Activated T-helper 17 cell treated with anti-CD3 and anti-CD28 coated beads, Interleukin-2, amount 50 U/mL, for 72 hours (primary cell): ENCODE measurements at regions not wholly inside any gene's neighbourhood (a gene's known extent, or its start where the extent isn't known, plus 50 kb on each side); places are given as distances from the start of the nearest gene placed in this dataset.
A peak's percentile ranks its signal among the peaks of the same experiment; 100 is the strongest.
"Not testable (repeated sequence)": the region's sequence is repeated elsewhere in the genome, so short reads cannot be mapped to it uniquely, and the experiment has no call there.

Experiments
- ATAC-seq: fragments of 150-1000 bp; cut with Tn5 transposase; replicated peaks from 2 replicates; pipeline ENCODE4 v1.10.0; 2021; ENCODE audit warnings: mild to moderate bottlenecking, moderate library complexity
- H3K27ac Mint-ChIP-seq: one replicate; pipeline ENCODE4 v1.8.0; 2022; ENCODE audit warnings: mixed read lengths
- H3K27me3 Mint-ChIP-seq: one replicate; pipeline ENCODE4 v1.8.0; 2022; ENCODE audit warnings: mixed read lengths
- H3K36me3 Mint-ChIP-seq: one replicate; pipeline ENCODE4 v1.8.0; 2022; ENCODE audit warnings: low read depth, mild to moderate bottlenecking, mixed read lengths
- H3K4me1 Mint-ChIP-seq: one replicate; pipeline ENCODE4 v1.8.0; 2022; ENCODE audit warnings: mixed read lengths
- H3K4me3 Mint-ChIP-seq: one replicate; pipeline ENCODE4 v1.8.0; 2022; ENCODE audit warnings: mild to moderate bottlenecking, mixed read lengths
- H3K9me3 Mint-ChIP-seq: one replicate; pipeline ENCODE4 v1.8.0; 2022; ENCODE audit warnings: mixed read lengths

GRCh38 chr20:52035498-52035897 lies 156.1 kb downstream of the ZFP64 start:
- no peak for ATAC-seq
- Mint-ChIP-seq H3K27ac (no peak overlapping the region), H3K4me1 (peaks cover 9% of the 10 kb centered on the region), H3K36me3 (no peaks in the 10 kb centered on the region), H3K4me3 (no peak overlapping the region), H3K27me3 (no peaks in the 10 kb centered on the region), H3K9me3 (no peaks in the 10 kb centered on the region)

- Mint-ChIP-seq H3K36me3 (no peaks in the 10 kb centered on the region), H3K27ac (no peak overlapping the region)
- ATAC-seq: no peak
Measured at GRCh38 chr20:52034581-52034980, 157.0 kb downstream of the ZFP64 start.

GRCh38 chr20:52033313-52033712 lies 158.3 kb downstream of the ZFP64 start:
- Mint-ChIP-seq H3K27ac (no peak overlapping the region), H3K27me3 (no peaks in the 10 kb centered on the region), H3K36me3 (no peaks in the 10 kb centered on the region), H3K4me1 (peaks cover 9% of the 10 kb centered on the region), H3K4me3 (no peak overlapping the region), H3K9me3 (no peaks in the 10 kb centered on the region)
- ATAC-seq: no peak

More at GRCh38 chr20:52034581-52034980, 157.0 kb downstream of the ZFP64 start:
- peaks cover 9% of the 10 kb centered on the region for H3K4me1 Mint-ChIP-seq
- no peaks in the 10 kb centered on the region for H3K27me3 Mint-ChIP-seq
- no peak overlapping the region for H3K4me3 Mint-ChIP-seq
- no peaks in the 10 kb centered on the region for H3K9me3 Mint-ChIP-seq

DNA sequence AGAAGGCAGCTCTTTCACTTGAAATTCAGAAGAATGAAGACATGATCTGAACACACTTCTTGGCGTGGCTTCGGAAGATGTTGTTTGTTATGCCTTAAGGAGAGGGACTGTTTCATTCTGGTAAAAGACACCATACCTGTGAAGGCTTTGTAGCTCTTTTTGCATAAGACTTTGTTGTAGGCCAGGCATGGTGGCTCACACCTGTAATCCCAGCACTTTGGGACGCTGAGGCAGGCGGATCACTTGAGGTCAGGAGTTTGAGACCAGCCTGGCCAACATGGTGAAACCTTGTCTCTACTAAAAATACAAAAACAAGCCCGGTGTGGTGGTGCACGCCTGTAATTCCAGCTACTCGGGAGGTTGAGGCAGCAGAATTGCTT lies 159.3 kb downstream of the ZFP64 start:
- not testable (repeated sequence) for H3K27me3 Mint-ChIP-seq, H3K4me1 Mint-ChIP-seq, ATAC-seq, H3K9me3 Mint-ChIP-seq, H3K36me3 Mint-ChIP-seq
- peak overlapping the region; percentile 21 for H3K27ac Mint-ChIP-seq
- H3K4me3 Mint-ChIP-seq: peak overlapping the region; percentile 34

- H3K27ac Mint-ChIP-seq: peak overlapping the region; percentile 21
Measured at GRCh38 chr20:52031563-52032303, 159.8 kb downstream of the ZFP64 start.

GRCh38 chr20:52031206-52031562 lies 160.4 kb downstream of the ZFP64 start:
- Mint-ChIP-seq H3K27ac (peak overlapping the region; percentile 21), H3K27me3 (no peaks in the 10 kb centered on the region), H3K36me3 (no peaks in the 10 kb centered on the region), H3K9me3 (no peaks in the 10 kb centered on the region), H3K4me3 (peak overlapping the region; percentile 34), H3K4me1 (peaks cover 9% of the 10 kb centered on the region)
- no peak for ATAC-seq

More at GRCh38 chr20:52031563-52032303, 159.8 kb downstream of the ZFP64 start:
- Mint-ChIP-seq H3K4me3 (peak overlapping the region; percentile 34), H3K36me3 (no peaks in the 10 kb centered on the region), H3K4me1 (peaks cover 9% of the 10 kb centered on the region), H3K9me3 (no peaks in the 10 kb centered on the region), H3K27me3 (no peaks in the 10 kb centered on the region)
- ATAC-seq: peak; percentile 78

DNA sequence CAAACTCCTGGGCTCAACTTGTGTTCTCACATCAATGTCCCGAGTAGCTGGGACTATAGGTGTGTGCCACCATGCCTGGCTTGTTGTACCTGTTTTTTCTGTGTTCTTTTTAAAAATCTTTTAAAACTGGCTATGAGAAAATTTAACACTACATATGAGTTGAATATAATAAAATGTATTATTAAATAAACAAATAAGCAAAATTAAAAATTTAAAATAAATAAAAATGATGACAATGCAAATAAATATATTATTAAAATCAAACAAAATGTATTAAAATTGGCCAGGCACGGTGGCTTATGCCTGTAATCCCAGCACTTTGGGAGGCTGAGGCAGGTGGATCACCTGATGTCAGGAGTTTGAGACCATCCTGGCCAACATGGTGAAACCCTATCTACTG lies 162.4 kb downstream of the ZFP64 start:
- not testable (repeated sequence) for H3K27me3 Mint-ChIP-seq, H3K36me3 Mint-ChIP-seq, H3K4me1 Mint-ChIP-seq, H3K27ac Mint-ChIP-seq, H3K4me3 Mint-ChIP-seq, ATAC-seq, H3K9me3 Mint-ChIP-seq

GRCh38 chr20:52025938-52026337 lies 165.6 kb downstream of the ZFP64 start:
- no peaks in the 10 kb centered on the region for H3K27me3 Mint-ChIP-seq
- no peaks in the 10 kb centered on the region for H3K4me1 Mint-ChIP-seq
- no peaks in the 10 kb centered on the region for H3K9me3 Mint-ChIP-seq
- H3K4me3 Mint-ChIP-seq: no peak overlapping the region
- no peaks in the 10 kb centered on the region for H3K36me3 Mint-ChIP-seq
- ATAC-seq: no peak
- no peak overlapping the region for H3K27ac Mint-ChIP-seq

DNA sequence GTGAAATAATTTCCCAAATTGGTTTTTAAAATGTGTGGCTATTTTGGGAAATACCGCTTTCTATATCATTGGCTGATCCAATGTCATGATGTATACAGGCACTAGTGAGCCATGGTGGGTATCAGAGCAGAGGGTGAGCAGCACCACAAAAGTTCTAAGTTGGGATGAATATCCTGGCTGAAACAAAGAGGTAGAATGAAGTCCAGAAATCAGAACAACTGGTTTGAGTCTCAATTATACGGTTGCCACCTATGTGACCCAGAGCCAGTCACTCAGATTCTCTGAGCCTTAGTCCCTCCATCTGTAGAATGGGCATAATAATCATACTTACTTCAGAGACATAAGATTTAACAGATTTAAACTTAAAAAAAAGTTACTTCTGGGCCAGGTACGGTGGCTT lies 172.3 kb downstream of the ZFP64 start:
- H3K9me3 Mint-ChIP-seq: no peaks in the 10 kb centered on the region
- ATAC-seq: no peak
- no peaks in the 10 kb centered on the region for H3K27me3 Mint-ChIP-seq
- no peak overlapping the region for H3K27ac Mint-ChIP-seq
- no peak overlapping the region for H3K4me3 Mint-ChIP-seq
- no peaks in the 10 kb centered on the region for H3K4me1 Mint-ChIP-seq
- H3K36me3 Mint-ChIP-seq: no peaks in the 10 kb centered on the region

DNA sequence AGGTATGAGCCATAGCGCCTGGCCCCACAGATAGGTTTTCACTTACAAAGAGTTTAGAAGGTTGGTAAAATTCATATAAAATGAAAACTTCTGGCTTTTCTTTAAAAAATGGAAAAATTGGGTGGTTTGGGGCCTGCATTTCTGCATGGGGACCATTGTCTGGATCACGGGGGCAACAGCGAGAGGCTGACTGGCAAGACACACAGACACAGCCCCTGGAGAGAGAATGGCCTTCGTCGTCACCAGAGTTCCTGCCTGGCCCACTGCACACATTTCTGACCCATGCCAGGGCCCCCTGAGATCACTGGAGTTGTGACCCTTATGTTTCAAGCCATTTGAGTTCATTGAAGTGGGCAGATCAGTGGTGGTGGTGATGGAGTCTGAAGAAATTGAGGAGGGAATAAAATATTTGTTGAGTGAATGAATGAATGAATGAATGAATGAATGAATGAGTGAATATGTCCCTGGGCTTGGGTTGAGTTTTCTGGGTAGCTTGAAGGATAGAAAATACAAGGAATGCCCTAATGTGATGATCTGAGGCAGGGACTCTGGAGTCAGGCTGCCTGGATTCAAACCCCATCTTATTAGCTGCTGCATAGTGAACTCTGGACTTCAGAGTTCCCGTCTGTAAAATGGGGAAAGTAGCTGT lies 173.8 kb downstream of the ZFP64 start:
- no peak overlapping the region for H3K27ac Mint-ChIP-seq

GRCh38 chr20:52016022-52016421 lies 175.6 kb downstream of the ZFP64 start:
- no peak overlapping the region for H3K27ac Mint-ChIP-seq
- H3K27me3 Mint-ChIP-seq: no peaks in the 10 kb centered on the region
- no peak for ATAC-seq
- no peak overlapping the region for H3K4me3 Mint-ChIP-seq
- H3K9me3 Mint-ChIP-seq: peaks cover 9% of the 10 kb centered on the region
- H3K36me3 Mint-ChIP-seq: no peaks in the 10 kb centered on the region
- no peaks in the 10 kb centered on the region for H3K4me1 Mint-ChIP-seq

More for the DNA sequence above, 173.8 kb downstream of the ZFP64 start:
- H3K4me3 Mint-ChIP-seq: no peak overlapping the region
- H3K9me3 Mint-ChIP-seq: peaks cover 2% of the 10 kb centered on the region
- no peaks in the 10 kb centered on the region for H3K4me1 Mint-ChIP-seq
- no peak for ATAC-seq
- H3K27me3 Mint-ChIP-seq: no peaks in the 10 kb centered on the region
- H3K36me3 Mint-ChIP-seq: no peaks in the 10 kb centered on the region

- Mint-ChIP-seq H3K4me1 (no peaks in the 10 kb centered on the region), H3K36me3 (no peaks in the 10 kb centered on the region), H3K9me3 (peaks cover 9% of the 10 kb centered on the region), H3K27me3 (no peaks in the 10 kb centered on the region), H3K27ac (no peak overlapping the region), H3K4me3 (no peak overlapping the region)
- ATAC-seq: no peak
Measured at GRCh38 chr20:52015155-52015554, 176.4 kb downstream of the ZFP64 start.

DNA sequence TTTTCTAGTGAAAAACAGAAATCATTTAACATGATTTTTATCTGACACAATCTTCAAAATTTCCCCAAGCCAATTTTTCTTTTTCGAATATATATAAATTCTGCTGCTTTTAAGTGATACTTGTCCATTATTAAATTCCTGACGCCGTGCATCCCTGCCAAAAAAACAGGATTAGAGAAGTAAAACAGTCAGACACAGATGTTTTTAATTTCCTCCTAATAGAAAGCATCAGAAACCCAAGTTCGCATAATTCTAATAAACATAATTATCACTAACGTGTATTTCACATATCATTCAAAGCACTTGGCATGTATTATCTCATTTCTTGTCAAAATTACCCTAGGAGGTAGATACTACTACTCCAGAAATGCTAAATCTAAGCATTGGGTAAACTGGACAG lies 179.5 kb downstream of the ZFP64 start:
- Mint-ChIP-seq H3K27ac (no peak overlapping the region), H3K27me3 (no peaks in the 10 kb centered on the region), H3K9me3 (peaks cover 9% of the 10 kb centered on the region), H3K36me3 (no peaks in the 10 kb centered on the region), H3K4me1 (no peaks in the 10 kb centered on the region), H3K4me3 (no peak overlapping the region)
- ATAC-seq: no peak

- no peaks in the 10 kb centered on the region for H3K4me1 Mint-ChIP-seq
- no peak overlapping the region for H3K27ac Mint-ChIP-seq
- no peak for ATAC-seq
- peaks cover 9% of the 10 kb centered on the region for H3K9me3 Mint-ChIP-seq
- H3K27me3 Mint-ChIP-seq: peaks cover 3% of the 10 kb centered on the region
- no peaks in the 10 kb centered on the region for H3K36me3 Mint-ChIP-seq
- no peak overlapping the region for H3K4me3 Mint-ChIP-seq
Measured at GRCh38 chr20:52011093-52011492, 180.5 kb downstream of the ZFP64 start.

GRCh38 chr20:52010541-52010940 lies 181.0 kb downstream of the ZFP64 start:
- no peak for ATAC-seq
- Mint-ChIP-seq H3K4me1 (no peaks in the 10 kb centered on the region), H3K27me3 (peaks cover 3% of the 10 kb centered on the region), H3K4me3 (no peak overlapping the region), H3K36me3 (no peaks in the 10 kb centered on the region), H3K27ac (no peak overlapping the region), H3K9me3 (peaks cover 9% of the 10 kb centered on the region)
